GM23338 (cell line): ENCODE measurements at regions not wholly inside any gene's neighbourhood (a gene's known extent, or its start where the extent isn't known, plus 50 kb on each side); places are given as distances from the start of the nearest gene placed in this dataset.

Source experiments
- CREB1 ChIP-seq: fragments of 250-450 bp; sonication (Bioruptor Pico); IDR thresholded peaks from 2 replicates; pipeline ENCODE4 v1.5.0; 2020; ENCODE audit warnings: low read depth, mild to moderate bottlenecking, moderate library complexity
- EZH2 ChIP-seq: fragments of 200-600 bp; sonication (generic); IDR thresholded peaks from one replicate; pipeline ENCODE4 v1.8.0; 2017; ENCODE audit warnings: antibody characterized with exemption, mild to moderate bottlenecking, low read depth; ENCODE audit not compliant: unreplicated experiment
- EZH2phosphoT487 ChIP-seq: fragments of 200-600 bp; sonication (generic); IDR thresholded peaks from one replicate; pipeline ENCODE4 v1.8.1; 2018; ENCODE audit warnings: antibody characterized with exemption; ENCODE audit not compliant: unreplicated experiment
- JUNB ChIP-seq: IDR thresholded peaks from one replicate; pipeline ENCODE4 v1.6.1; 2016; ENCODE audit warnings: antibody characterized with exemption; ENCODE audit not compliant: unreplicated experiment
- NANOG ChIP-seq: IDR thresholded peaks from 2 replicates; pipeline ENCODE4 v1.6.1; 2016; ENCODE audit warnings: antibody characterized with exemption, borderline replicate concordance
- POLR2AphosphoS5 ChIP-seq: IDR thresholded peaks from 2 replicates; pipeline ENCODE4 v1.6.1; 2016; ENCODE audit warnings: antibody characterized with exemption, low read depth
- REST ChIP-seq: IDR thresholded peaks from one replicate; pipeline ENCODE4 v1.6.1; 2018; ENCODE audit warnings: antibody characterized with exemption; ENCODE audit not compliant: unreplicated experiment
- STAT1 ChIP-seq: IDR thresholded peaks from one replicate; pipeline ENCODE4 v1.6.1; 2016; ENCODE audit warnings: antibody characterized with exemption; ENCODE audit not compliant: unreplicated experiment
- ZNF114 ChIP-seq: fragments of 250-450 bp; sonication (Bioruptor Pico); IDR thresholded peaks from 2 replicates; pipeline ENCODE4 v1.5.0; 2020; ENCODE audit warnings: mild to moderate bottlenecking, moderate library complexity
- TF ChIP-seq, protein P1 (sequence below), 2 experiments: fragments of 200-600 bp in 1 of 2; sonication (generic) in 1 of 2; conservative IDR thresholded peaks; 2 replicates each; pipeline versions ENCODE4 v1.5.1 to v1.6.1; 2016 to 2017; ENCODE audit warnings: antibody characterized with exemption in 2 of 2, low read depth in 2 of 2, mild to moderate bottlenecking in 2 of 2, moderate library complexity in 1 of 2

DNA sequence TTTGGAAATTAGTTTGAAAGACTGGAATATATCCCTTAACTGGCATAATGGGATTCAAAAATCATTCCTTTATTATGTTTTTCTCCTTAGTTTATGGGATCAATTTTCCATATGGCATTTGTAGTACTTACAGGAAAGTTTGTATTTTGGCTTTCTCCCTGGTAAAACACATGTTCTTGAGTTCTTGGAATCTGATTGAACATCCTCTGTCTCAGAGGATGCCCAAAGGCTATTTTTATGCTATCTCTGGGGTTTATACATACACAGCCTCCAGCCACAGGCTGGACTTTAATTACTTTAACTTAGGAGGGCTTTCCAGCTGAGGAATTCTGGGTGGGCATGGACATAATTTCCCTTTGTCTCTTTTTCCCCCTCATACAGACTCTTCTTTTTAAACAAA lies 236.4 kb downstream of the HGF start:
- TF ChIP-seq, protein P1, sequence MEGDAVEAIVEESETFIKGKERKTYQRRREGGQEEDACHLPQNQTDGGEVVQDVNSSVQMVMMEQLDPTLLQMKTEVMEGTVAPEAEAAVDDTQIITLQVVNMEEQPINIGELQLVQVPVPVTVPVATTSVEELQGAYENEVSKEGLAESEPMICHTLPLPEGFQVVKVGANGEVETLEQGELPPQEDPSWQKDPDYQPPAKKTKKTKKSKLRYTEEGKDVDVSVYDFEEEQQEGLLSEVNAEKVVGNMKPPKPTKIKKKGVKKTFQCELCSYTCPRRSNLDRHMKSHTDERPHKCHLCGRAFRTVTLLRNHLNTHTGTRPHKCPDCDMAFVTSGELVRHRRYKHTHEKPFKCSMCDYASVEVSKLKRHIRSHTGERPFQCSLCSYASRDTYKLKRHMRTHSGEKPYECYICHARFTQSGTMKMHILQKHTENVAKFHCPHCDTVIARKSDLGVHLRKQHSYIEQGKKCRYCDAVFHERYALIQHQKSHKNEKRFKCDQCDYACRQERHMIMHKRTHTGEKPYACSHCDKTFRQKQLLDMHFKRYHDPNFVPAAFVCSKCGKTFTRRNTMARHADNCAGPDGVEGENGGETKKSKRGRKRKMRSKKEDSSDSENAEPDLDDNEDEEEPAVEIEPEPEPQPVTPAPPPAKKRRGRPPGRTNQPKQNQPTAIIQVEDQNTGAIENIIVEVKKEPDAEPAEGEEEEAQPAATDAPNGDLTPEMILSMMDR (conservative IDR thresholded peaks at IDR 0.05; ENCODE audit: low read depth in 2 of 2): no peak
- no peak for TF ChIP-seq EZH2phosphoT487
- no peak for TF ChIP-seq STAT1
- TF ChIP-seq REST: no peak
- no peak for TF ChIP-seq NANOG
- TF ChIP-seq POLR2AphosphoS5: no peak
- TF ChIP-seq JUNB: no peak
- no peak for TF ChIP-seq EZH2
- no peak for TF ChIP-seq CREB1 (CRISPR knock-in tag)
- no peak for TF ChIP-seq ZNF114 (CRISPR knock-in tag)
